CD4-positive, alpha-beta T cell treated with Interleukin-6 for 4 hours (primary cell): ENCODE measurements at regions not wholly inside any gene's neighbourhood (a gene's known extent, or its start where the extent isn't known, plus 50 kb on each side); places are given as distances from the start of the nearest gene placed in this dataset.
"Not testable (repeated sequence)": the region's sequence is repeated elsewhere in the genome, so short reads cannot be mapped to it uniquely, and the experiment has no call there.

ENCODE experiments used
- DNase-seq: peaks from one replicate; pipeline ENCODE4 v3.0.0-alpha.2; 2020; ENCODE audit warnings: mixed read lengths

DNA sequence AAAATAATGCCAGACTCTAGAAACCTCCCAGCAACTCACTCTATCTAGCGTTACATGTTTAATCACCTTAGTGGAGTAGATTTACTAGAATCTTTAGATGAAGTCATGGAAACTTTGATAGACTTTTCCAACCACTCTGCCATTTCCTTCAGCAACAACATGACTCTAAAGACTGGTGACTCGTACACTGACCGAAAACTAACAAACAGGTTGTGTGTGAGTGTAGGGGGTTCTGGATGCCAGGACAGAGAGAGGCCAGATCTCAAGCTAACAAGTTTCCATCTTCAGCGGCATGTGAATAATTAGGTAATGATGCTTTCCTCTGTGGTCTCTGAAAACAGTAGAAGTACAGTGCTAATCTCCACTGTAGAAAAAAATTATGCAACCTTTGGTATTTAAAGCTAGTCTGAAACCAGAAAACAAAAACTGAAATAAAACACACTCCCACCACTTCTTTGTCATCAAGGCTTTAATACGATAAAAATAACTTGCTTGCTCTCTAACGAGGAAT is 286.4 kb downstream of the PRDM5 start:
- DNase-seq = no peak

DNA sequence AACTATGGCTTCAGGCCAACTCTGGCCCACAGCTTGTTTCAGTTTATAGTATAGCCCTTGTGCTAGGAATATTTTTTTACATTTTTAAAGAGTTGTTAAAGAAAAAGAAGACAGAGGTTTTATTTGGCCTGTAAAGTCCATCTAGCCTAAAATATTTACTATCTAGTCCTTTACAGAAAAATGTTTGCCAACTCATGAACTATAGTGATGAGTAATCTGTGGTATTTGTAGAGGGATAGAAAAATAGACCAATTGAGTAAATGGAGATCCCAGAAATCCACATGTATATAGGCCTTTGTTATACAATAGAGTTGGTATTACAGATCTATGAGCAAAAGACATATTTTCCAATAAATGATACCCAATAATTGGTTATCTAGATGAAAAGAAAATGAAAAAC is 288.7 kb downstream of the PRDM5 start:
- DNase-seq = no peak

GRCh38 chr4:120630427-120630826 is 292.1 kb downstream of the PRDM5 start:
- no peak for DNase-seq

GRCh38 chr4:120629546-120630108 is 292.9 kb downstream of the PRDM5 start:
- no peak for DNase-seq

DNA sequence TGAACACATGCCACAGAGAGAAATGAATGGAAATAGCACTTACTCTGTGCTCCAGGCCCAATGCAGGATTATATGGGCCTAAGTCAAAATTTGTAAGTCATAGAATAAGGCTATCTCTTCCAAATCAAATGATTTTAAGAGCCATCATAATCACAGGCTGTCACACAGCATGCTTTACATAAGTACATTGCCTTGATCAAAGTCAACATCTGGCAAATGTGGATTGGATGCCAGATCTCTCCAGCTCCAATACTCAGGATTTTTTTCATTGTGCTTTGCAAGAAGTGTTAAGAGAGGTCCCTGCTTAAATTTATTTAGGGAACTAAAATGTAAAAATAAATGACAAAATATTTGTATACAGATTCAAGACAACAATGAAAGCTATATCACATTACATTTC is 299.9 kb downstream of the PRDM5 start:
- DNase-seq = no peak

DNA sequence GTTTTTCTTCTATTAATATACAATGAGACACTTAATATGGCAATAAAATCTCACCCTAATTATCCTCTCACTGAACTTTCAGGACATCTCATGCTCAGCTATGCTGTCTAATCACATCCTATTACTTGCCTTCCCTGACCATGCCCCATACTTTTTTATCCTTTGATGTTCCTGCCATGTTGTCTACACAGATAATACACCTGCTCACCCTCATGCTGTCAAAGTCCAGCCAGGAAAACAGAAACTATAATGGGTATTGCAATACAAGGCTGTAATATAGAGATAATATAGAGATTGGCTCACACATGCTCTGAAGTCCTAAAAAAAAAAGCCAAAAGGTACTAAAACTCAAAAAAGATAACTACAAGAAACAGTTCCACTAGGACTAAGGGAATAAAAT is 305.4 kb downstream of the PRDM5 start:
- no peak for DNase-seq

GRCh38 chr4:120616041-120616440 is 306.5 kb downstream of the PRDM5 start:
- no peak for DNase-seq

- no peak for DNase-seq
These were observed 308.7 kb downstream of the PRDM5 start for GRCh38 chr4:120613778-120614177.

GRCh38 chr4:120611092-120611491 is 311.4 kb downstream of the PRDM5 start:
- no peak for DNase-seq

DNA sequence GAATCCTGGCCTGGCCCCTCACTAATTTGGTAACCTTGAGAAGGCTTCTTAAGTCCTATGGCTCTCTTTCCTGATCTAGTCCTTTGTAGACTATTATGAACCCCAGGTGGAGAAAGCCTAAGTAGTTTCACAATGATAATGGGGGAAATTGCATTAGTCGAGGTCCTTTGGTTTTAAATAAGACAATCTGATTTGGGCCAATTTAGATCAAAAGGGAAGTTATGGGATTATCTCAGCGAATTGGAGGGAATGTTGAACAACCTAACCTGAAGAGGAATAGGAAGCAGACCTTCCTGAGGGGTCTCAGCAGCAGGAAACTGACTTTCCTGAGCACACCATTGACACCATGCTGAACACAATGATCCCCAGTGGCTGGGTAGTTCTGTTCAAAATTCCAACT is 331.5 kb downstream of the PRDM5 start:
- no peak for DNase-seq

DNA sequence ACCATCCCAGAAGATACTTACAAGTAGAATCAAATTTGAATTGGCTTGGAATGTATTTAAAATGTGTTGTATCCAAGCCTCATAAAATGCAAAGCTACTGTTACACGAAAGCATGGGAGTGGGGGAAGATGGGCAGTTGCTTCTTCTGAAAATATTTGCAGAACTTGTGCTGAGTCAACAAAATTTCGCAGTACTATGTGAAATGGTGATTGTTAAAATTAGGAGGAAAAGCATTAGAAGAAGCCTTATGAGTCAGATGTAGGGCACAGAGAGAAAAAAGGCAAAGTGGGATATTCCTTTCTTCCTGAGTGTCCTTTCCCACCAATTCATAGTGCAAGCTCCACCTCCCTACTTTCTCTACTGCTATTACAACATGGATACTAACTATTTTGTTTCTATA is 332.7 kb downstream of the PRDM5 start:
- no peak for DNase-seq

DNA sequence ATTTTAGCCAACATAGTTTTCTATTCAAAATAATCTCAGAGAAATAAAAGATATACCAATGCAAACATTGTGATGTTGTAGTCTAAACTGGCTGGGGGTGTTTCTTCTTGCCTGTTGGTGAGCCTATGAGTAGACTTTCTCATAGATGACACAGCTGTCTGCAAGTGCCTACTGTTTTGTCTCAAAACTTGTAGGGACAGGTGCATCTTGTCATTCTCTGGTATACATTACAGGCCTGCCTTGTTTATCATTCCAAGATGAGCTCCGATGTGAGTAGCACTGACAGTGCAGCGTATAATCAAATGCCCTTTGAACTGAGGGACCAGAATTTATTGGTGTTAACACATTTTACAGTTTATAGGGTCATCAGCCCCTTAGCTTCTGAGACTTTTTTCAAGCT is 353.8 kb downstream of the PRDM5 start:
- DNase-seq = no peak

GRCh38 chr4:120561648-120562047 is 360.9 kb downstream of the PRDM5 start:
- DNase-seq = no peak

GRCh38 chr4:120557372-120557771 is 365.2 kb downstream of the PRDM5 start:
- no peak for DNase-seq

DNA sequence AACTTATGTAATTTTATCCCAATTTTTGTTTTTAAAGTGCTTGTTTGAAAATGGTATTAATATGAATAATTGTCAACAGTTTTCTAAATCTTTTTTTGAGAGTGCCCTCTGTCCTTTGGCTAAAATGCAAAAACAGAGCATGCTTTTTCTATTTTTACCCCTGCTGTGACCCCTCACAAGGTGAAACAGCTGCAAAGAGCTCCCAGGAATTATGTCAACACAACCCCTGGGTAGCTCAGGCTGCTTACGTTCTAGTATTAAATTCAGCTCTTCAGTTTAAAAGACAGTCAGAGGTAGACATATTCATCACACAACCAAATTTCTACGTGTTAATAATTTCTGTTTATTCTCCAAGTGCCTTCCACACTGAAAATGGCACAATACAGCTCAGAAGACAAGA is 367.5 kb downstream of the PRDM5 start:
- DNase-seq = no peak

DNA sequence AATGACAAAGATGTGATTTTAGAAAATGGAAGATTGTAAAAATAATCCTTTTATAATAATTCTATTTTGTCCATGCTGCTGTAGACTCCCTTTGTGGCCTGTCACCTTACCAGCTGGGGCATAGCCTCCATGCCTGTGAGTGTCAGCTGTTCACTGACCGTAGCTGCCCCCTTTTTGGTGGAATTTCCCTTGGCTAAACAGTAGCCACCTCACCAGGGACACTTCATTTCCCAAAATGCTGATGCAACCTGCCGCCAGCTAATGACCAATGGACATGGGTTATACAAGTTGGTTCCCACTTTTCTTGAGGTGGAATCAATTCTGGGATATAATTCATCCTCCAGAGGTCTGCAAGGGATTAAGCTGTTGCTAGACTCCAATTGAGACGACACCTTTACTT is 368.4 kb downstream of the PRDM5 start:
- no peak for DNase-seq

DNA sequence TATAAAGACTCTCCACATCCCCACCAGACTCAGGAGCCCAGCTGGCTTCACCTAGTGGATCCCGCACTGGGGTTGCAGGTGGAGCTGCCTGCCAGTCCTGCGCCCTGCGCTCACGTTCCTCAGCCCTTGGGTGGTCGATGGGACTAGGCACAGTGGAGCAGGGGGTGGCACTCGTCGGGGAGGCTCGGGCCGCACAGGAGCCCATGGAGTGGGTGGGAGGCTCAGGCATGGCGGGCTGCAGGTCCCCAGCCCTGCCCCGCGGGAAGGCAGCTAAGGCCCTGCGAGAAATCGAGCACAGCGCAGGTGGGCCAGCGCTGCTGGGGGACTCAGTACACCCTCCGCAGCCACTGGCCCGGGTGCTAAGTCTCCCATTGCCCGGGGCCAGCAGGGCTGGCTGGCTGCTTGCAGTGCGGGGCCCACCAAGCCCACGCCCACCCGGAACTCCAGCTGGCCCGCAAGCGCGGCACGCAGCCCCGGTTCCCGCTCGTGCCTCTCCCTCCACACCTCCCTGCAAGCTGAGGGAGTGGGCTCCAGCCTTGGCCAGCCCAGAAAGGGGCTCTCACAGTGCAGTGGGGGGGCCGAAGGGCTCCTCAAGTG is 371.8 kb downstream of the PRDM5 start:
- DNase-seq = not testable (repeated sequence)

DNA sequence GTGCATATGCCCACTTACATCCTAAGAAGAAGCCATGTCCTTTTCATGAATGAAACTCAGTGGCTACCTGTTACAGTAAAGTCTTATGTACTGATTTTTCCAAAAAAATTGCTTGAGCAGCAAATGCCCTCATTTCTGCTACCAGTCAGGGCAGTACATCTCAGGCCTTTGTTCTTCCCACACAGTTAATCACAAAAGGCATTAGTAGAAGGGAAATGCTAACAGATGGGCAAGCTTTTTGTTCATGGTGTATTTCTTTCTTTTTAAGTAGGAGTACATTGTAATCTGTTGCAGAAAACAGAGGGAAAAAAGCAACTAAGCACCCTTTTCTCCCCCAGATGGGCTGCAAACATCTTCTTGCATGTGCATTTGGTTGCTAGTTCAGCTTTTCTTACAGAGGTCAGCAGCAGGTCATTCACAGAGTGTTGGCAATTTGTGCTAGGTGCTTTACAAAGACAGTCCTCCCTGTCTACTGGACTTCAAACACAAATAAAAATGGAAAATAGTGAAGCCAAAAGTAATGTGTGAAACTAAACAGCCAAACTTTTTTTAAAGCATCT is 373.4 kb downstream of the PRDM5 start:
- DNase-seq = no peak

DNA sequence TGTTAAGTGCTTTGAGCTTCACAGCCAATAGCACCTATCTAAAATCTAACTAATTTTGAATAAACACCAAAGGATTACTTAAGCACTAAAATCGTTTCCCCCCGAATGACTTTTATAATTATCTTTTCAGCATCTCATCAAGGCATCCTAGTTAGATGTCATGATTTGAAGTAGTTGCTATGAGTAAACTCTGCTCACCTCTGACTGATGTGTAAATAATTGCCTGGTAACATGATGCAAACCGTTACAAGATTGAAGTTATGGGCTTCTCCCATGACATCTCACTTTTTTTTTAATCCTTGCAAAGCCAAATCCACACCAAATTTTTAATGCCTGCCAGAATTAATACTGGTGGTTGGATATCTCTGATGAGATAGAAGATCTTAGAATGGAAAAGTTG is 377.1 kb downstream of the PRDM5 start:
- DNase-seq = no peak

- no peak for DNase-seq
These were observed 377.7 kb downstream of the PRDM5 start for GRCh38 chr4:120544838-120545237.

DNA sequence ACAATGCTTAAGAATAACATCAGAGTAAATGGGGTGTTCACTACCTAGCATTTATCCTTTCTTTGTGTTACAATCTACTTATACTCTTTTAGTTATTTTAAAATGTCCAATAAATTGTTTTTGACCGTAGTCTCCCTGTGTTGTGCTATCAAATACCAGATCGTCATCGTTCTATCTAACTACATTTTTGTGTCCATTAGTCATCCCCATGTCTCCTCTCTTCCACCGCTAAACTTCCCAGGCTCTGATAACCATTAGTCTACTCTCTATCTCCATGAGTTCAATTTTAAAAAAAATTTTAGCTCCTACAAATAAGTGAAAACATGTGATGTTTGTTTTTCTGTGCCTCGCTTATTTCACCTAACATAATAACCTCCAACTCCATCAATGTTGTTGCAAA is 381.9 kb downstream of the PRDM5 start:
- DNase-seq = no peak

DNA sequence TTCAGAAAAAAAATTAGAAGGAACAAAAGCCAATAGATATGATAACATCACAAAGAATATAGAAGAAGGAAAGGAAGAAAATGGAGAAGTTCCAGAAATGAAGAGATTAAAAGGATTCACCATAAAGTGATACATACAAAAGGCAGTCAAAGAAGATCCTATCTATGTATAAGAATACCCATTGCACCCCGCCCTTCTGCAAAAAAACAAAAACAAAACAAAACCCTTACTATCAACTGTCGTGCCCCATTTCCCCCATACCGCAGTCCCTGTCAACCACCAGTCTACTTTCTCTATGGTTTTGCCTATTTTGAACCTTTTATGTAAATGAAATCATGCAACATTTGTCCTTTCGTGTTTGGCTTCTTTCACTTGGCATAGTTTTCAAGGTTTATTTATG is 385.6 kb downstream of the PRDM5 start:
- no peak for DNase-seq

DNA sequence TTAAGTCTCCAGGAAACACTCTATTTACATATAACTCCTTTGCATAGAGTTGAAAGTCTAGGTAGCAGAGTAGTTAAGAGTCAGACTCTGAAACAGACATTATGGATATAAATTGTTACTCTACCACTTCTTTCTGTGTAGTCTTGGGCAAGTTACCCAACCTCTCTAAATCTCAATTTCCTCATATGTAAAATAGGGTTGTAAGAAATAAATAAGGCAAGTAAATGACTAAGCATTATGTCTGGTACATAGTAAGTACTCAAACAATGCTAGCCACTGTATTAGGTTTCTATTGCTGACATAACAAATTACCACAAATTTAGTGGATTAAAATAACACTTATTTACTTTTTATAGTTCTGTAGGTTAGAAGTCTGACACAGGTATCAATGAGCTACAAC is 394.1 kb downstream of the PRDM5 start:
- no peak for DNase-seq

GRCh38 chr4:120526033-120526432 is 396.5 kb downstream of the PRDM5 start:
- DNase-seq = no peak

DNA sequence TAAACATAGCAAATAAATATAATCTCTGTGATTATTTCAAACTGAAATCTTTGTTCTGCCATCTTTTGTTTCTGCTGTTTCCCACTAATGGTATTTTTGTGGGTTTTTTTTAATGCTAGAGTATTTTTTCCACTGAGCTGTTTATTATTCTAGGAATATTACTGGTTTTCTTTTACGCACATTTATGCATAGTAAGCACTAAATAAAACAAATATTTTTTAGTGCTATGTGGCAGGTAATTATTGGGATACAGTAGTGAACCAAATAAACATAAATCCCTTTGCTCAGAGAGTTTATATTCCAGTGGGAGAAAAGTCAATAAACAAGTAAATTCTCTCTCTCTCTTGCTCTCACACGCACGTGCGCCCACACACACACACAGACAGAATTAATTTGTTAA is 397.4 kb downstream of the PRDM5 start:
- DNase-seq = no peak
